Left ventricle myocardium superior (tissue), 1 donor: ENCODE measurements at regions not wholly inside any gene's neighbourhood (a gene's known extent, or its start where the extent isn't known, plus 50 kb on each side); places are given as distances from the start of the nearest gene placed in this dataset.
"Not testable (repeated sequence)": the region's sequence is repeated elsewhere in the genome, so short reads cannot be mapped to it uniquely, and the experiment has no call there.

Experiments
- ATAC-seq: fragments of 200-7000 bp; cut with Tn5 transposase; one replicate; pipeline ENCODE4 v1.9.1; 2020; ENCODE audit warnings: mild to moderate bottlenecking, moderate library complexity
- DNase-seq: peaks from one replicate; pipeline ENCODE4 v3.0.0-alpha.2; 2020
- intact Hi-C: fragments of 100-400 bp; cut with micrococcal nuclease; formaldehyde crosslinking; loops from one replicate; pipeline ENCODE4 v1.11.0; 2022
- donor health status: DM: no; HTN: yes; CAD: no; lungs with severe emphysema.

GRCh38 chr3:87468235-87468634 is 191.9 kb upstream of the POU1F1 start:
- DNase-seq: no peak
- ATAC-seq: no peak
- intact Hi-C loops: no loop called here

- intact Hi-C loops: no loop called here
- DNase-seq (no peak), ATAC-seq (no peak)
Observed at GRCh38 chr3:87462228-87462627, 185.8 kb upstream of the POU1F1 start.

GRCh38 chr3:87461443-87461842 is 185.1 kb upstream of the POU1F1 start:
- ATAC-seq: no peak
- DNase-seq: no peak
- intact Hi-C loops: no loop called here

GRCh38 chr3:87461036-87461435 is 184.7 kb upstream of the POU1F1 start:
- DNase-seq (no peak), ATAC-seq (no peak)
- intact Hi-C loops: no loop called here

- DNase-seq (no peak), ATAC-seq (no peak)
- intact Hi-C loops: no loop called here
Observed at GRCh38 chr3:87448558-87448957, 172.2 kb upstream of the POU1F1 start.

GRCh38 chr3:87446849-87447387 is 170.5 kb upstream of the POU1F1 start:
- DNase-seq (no peak), ATAC-seq (no peak)
- intact Hi-C loops: no loop called here

GRCh38 chr3:87442470-87442869 is 166.1 kb upstream of the POU1F1 start:
- intact Hi-C loops: no loop called here
- ATAC-seq (no peak), DNase-seq (no peak)

GRCh38 chr3:87437765-87438164 is 161.4 kb upstream of the POU1F1 start:
- intact Hi-C loops: no loop called here
- no peak for DNase-seq
- no peak for ATAC-seq

- intact Hi-C loops: no loop called here
- DNase-seq: no peak
- ATAC-seq: no peak
Observed at GRCh38 chr3:87436781-87437543, 160.6 kb upstream of the POU1F1 start.

GRCh38 chr3:87435926-87436620 is 159.7 kb upstream of the POU1F1 start:
- intact Hi-C loops: no loop called here
- ATAC-seq (no peak), DNase-seq (no peak)

GRCh38 chr3:87433445-87433844 is 157.1 kb upstream of the POU1F1 start:
- ATAC-seq, DNase-seq, intact Hi-C loops: not testable (repeated sequence)

- DNase-seq (no peak), ATAC-seq (no peak)
- intact Hi-C loops: no loop called here
Observed at GRCh38 chr3:87426918-87427317, 150.5 kb upstream of the POU1F1 start.

GRCh38 chr3:87425056-87425455 is 148.7 kb upstream of the POU1F1 start:
- DNase-seq: no peak
- intact Hi-C loops: no loop called here

GRCh38 chr3:87423336-87423735 is 147.0 kb upstream of the POU1F1 start:
- DNase-seq (no peak), ATAC-seq (no peak)
- intact Hi-C loops: no loop called here

More at GRCh38 chr3:87425056-87425455, 148.7 kb upstream of the POU1F1 start:
- no peak for ATAC-seq

- intact Hi-C loops: no loop called here
- no peak for DNase-seq
- ATAC-seq: no peak
Observed at GRCh38 chr3:87422333-87422732, 145.9 kb upstream of the POU1F1 start.

GRCh38 chr3:87420171-87420570 is 143.8 kb upstream of the POU1F1 start:
- DNase-seq: no peak
- intact Hi-C loops: no loop called here
- no peak for ATAC-seq

- no peak for ATAC-seq
- intact Hi-C loops: no loop called here
Observed at GRCh38 chr3:87414271-87414670, 137.9 kb upstream of the POU1F1 start.

GRCh38 chr3:87413814-87414213 is 137.4 kb upstream of the POU1F1 start:
- ATAC-seq (no peak), DNase-seq (no peak)
- intact Hi-C loops: no loop called here

More at GRCh38 chr3:87414271-87414670, 137.9 kb upstream of the POU1F1 start:
- DNase-seq: no peak

GRCh38 chr3:87410110-87410509 is 133.7 kb upstream of the POU1F1 start:
- DNase-seq (no peak), ATAC-seq (no peak)
- intact Hi-C loops: no loop called here

- DNase-seq (no peak), ATAC-seq (no peak)
- intact Hi-C loops: no loop called here
Observed at GRCh38 chr3:87398168-87398801, 121.9 kb upstream of the POU1F1 start.
